Fibroblast of the aortic adventitia (primary cell): ENCODE measurements at regions not wholly inside any gene's neighbourhood (a gene's known extent, or its start where the extent isn't known, plus 50 kb on each side); places are given as distances from the start of the nearest gene placed in this dataset.

Experiments
- DNase-seq: peaks from one replicate; pipeline ENCODE4 v3.0.0-alpha.2; 2010; ENCODE audit warnings: low read depth
- H3K4me3 ChIP-seq: 2 replicates; pipeline ENCODE4 v1.5.1; 2011; ENCODE audit warnings: low read depth, mild to moderate bottlenecking, control low read depth, low read length, moderate library complexity
- CTCF ChIP-seq: IDR thresholded peaks from 2 replicates; pipeline ENCODE4 v1.5.1; 2011; ENCODE audit warnings: mild to moderate bottlenecking, low read length, control low read depth, inconsistent platforms; ENCODE audit not compliant: insufficient read depth

GRCh38 chr2:236945431-236946016 is 140.2 kb upstream of the COPS8 start:
- H3K4me3 ChIP-seq, result no peak overlapping the region
- DNase-seq, result no peak
- TF ChIP-seq CTCF, result no peak

- H3K4me3 ChIP-seq, result no peak overlapping the region
- no peak for TF ChIP-seq CTCF
- DNase-seq, result peak; percentile 66
Observed at GRCh38 chr2:236946871-236947270, 138.8 kb upstream of the COPS8 start.

GRCh38 chr2:236947294-236947693 is 138.4 kb upstream of the COPS8 start:
- TF ChIP-seq CTCF, result no peak
- DNase-seq, result no peak
- no peak overlapping the region for H3K4me3 ChIP-seq

- no peak overlapping the region for H3K4me3 ChIP-seq
- DNase-seq, result no peak
- no peak for TF ChIP-seq CTCF
Observed at GRCh38 chr2:236947896-236948295, 137.8 kb upstream of the COPS8 start.

- no peak overlapping the region for H3K4me3 ChIP-seq
Observed at GRCh38 chr2:236949089-236949905, 136.4 kb upstream of the COPS8 start.

GRCh38 chr2:236951830-236952475 is 133.7 kb upstream of the COPS8 start:
- no peak for DNase-seq
- no peak for TF ChIP-seq CTCF
- no peak overlapping the region for H3K4me3 ChIP-seq

More at GRCh38 chr2:236949089-236949905, 136.4 kb upstream of the COPS8 start:
- TF ChIP-seq CTCF, result no peak
- DNase-seq, result no peak
